HG03103 (cell line): ENCODE measurements at regions not wholly inside any gene's neighbourhood (a gene's known extent, or its start where the extent isn't known, plus 50 kb on each side); places are given as distances from the start of the nearest gene placed in this dataset.
"Not testable (repeated sequence)": the region's sequence is repeated elsewhere in the genome, so short reads cannot be mapped to it uniquely, and the experiment has no call there.

Source experiments
- ATAC-seq: cut with Tn5 transposase; IDR thresholded peaks from one replicate; pipeline ENCODE4 v1.9.1; 2021; ENCODE audit warnings: low read depth; ENCODE audit not compliant: unreplicated experiment

DNA sequence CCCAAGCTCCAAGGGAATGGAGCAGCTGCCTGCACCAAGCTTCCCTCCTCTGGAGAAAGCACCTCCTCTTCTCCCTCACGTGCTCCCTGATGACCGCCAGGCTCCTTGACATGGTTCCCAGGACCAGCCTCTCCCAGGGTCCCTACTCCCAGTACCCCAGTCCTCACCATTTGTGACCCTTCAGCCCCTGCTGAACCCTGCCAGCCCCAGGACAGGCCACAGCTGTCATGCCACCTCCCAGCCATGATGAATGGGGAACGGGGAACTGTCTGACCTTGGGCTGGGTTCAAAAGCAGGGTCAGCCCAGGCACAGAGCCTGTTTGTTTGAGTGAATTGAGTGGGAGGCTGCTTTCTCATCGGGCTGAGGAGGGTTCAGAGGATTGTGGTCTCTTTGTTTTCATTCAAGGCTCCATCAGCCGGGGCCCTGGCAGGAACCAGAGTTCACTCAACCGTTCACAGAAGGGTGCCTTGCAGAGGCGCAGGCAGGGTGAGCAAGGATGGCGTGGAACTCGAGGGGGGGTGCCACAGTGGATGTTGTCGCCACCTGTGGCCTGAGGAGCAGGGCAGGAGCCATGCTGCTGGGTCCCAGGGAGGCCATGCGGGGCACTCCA is 344.5 kb upstream of the SFSWAP start:
- ATAC-seq, result no peak

DNA sequence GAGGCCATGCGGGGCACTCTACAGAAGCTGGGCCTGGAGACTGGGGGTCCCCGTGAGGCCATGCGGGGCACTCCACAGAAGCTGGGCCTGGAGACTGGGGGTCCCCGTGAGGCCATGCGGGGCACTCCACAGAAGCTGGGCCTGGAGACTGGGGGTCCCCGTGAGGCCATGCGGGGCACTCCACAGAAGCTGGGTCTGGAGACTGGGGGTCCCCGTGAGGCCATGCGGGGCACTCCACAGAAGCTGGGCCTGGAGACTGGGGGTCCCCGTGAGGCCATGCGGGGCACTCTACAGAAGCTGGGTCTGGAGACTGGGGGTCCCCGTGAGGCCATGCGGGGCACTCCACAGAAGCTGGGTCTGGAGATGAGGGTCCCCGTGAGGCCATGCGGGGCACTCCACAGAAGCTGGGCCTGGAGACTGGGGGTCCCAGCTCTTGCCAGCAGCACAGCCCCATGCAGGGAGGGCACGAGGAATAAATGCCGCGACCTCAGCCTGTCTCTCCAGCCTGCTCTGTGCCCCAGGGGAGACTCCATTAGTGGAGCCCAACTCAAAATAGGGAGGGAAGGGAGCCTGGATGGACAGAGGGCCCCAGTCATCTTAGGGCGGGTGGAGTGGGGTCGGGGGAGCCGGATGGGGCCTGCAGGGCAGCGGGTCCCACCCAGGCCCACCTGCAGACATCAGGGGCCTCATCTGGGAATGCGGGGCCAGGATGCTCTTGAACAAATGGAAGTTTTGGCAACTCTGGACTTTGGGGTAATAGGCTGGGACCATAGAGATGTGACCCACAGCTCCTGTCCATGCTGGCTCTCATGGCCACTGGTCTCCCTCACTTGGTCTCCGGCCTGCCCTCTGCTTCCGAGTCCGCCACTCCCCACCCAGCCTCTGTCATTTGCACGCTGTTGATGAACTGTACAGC is 343.6 kb upstream of the SFSWAP start:
- ATAC-seq, result not testable (repeated sequence)

DNA sequence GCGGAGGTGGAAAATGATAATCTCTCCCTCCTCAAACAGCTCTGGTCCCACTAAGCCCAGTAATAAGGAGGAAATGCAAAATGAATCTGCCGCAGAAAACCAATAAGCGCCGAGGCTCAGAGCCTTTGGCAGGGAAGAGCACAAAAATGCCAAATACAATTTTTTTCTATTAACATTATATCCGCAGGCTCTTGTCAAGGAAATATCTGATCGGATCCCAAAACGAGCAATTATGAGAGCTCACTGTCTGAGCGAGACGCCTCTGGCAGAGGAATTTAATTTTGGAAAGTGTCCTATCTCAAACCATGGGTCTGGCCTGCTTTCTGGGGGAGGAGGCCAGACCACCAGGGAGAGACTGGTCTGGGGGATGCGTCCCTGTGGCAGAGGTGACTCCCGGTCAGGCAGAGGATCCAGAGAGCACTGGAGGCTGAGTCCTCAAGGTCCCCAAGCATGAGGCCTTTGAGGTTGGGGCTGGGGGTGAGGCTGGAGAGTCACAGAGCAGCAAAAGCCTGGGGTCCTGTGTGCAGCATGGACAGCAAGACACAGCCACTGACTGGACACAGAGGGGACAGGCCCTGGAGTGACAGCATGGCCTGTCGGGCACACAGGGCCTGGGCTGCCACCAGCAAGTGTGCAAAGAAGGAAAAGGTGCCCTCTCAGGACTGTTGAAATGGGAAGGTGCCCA is 342.8 kb upstream of the SFSWAP start:
- ATAC-seq, result no peak

DNA sequence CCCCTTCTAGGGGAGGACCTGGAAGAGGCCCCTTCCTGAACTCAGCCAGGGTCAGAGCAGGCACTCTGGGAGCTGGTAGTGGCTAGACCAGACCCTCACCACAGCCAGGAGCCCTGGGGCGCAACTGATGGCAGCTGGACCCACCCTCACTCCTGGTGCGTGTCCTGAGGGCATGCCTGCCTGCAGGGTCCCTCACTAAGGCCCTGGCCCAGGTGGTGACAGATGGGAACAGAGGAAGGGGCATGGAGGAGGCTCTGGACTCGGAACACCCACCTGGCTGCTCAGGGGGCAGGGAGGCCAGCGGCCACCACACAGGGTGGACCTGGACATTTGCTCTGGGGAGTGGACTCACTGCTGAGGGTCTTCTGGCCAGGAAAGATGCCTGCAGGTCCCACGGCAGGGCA is 342.2 kb upstream of the SFSWAP start:
- ATAC-seq, result no peak

DNA sequence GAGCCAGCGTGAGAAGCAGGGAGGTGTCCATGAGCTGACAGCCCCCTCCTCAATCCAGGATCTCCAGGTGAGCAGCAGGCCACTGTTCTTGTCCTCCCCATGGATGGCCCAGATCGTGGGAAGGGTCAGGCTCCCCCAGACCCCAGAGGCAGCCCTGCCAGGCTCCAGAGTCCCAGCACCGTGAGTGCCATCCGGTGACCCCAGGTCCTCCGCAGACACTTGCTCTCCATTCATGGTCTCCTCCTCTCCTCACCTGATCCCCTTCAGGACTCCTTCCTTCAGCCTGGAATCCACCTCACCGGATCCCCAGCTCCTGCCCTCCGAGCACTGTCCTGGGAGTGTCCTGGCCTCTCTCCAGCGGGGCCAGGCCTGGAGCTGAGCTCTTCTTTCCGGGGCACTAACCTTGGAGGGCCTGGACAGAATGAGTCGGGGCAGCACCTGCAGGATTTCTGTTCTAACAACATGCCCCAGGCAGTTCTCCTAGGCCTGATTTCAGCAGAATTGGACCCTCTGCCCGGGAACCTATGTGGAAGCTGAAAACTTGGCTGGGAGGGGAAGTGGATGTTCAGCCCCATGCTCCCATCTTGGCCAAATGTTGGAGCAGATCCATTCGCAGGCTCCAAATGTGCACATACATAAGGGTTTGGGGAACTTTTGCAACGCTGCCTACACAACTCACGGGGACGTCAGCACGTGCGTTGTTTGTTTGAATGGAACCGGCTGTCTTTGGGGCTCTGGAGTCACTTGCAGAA is 341.6 kb upstream of the SFSWAP start:
- no peak for ATAC-seq

DNA sequence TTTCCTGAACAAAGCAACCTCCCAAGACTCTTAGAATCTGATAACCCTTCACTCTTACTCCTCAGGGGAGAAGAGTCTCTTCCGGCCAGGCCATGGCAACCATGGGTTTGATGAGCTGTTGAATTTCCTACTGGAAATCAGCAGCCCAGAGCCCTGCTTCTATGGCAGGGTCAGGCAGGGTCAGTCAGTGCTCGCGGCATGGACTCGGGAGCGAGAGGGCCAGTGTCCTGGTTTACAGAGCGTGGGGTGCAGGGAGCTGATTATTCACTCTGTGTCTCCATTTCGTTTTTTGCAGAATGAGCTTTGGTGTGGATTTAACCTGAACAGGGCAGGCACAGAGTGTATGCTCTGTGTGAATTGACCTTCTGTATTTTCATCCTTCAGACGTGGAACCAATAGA is 340.6 kb upstream of the SFSWAP start:
- no peak for ATAC-seq

DNA sequence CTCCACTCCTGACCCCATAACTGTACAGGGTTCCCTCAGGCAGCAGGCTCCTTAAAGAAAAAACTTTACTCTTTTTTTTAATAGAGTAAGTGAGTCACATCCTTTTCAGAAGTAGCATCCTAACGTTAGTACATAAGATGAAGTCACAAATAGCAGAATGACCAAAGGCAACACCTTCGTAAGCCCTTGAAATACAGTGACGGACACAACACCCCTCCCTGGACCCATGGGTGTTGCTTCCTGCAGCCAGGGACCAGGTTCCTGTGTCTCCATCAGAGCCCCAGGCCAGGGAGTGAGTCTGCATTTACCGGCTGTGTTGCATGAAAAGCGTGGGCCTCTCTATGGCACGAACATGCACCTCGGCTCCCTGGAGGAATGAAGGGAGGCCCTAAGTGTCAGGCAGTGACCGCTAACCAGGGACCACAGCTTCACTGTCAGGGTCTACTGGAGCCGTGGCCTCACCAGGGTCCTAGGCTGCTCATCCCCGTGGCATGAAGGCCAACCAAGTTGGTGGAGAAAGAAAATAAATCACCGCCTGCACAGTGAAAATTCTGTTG is 340.0 kb upstream of the SFSWAP start:
- ATAC-seq, result no peak

DNA sequence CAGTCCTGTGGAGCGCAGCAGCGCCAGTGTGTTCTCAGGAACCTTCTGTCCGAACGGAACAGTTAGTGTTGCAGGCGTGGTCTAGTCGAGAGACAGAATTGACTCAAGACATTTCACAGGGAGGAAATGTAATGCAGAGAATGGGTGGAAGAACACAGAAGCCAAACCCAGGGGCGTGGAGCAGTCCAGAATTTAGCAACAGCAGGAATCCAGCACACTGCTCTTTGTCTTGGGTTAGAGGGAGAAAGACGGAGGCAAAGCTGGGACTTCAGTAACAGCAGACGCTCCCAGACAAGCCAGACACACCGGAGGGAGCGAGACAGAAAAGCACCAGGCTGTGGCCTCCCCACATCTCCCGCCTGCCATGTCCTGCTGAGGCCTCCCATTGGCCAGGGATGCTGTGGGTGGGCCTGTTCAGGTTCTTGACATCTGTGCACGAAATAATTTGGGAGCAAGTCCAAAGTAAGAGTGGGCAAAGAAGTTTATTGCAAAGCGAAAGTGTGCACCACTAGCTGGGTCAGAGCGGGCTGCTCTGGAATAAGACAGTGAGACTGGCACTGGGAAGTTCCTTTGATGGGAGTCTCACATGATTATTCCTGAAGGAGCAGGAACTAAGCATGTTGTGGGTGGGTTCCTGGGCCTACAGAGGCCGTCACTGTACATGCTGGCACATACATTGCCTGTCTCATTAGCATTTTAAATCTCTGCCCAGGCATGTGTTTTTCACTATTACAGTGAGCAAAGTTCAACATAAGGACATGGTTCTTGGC is 339.3 kb upstream of the SFSWAP start:
- no peak for ATAC-seq

DNA sequence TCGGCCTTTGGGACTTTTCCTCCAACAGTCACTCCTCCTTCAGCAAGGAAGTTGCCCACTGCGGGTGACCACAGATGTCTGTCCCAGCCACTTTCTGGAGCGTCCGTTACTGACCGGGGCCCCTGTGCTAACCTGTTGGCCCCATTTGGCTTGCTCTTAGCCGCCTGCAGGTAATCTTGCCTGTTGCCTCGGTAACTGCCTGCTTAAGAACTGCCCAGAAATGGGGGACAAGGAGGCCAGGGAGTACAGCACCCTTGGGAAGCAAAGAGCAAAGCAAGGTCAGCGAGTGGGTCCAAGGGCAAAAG is 338.8 kb upstream of the SFSWAP start:
- no peak for ATAC-seq

DNA sequence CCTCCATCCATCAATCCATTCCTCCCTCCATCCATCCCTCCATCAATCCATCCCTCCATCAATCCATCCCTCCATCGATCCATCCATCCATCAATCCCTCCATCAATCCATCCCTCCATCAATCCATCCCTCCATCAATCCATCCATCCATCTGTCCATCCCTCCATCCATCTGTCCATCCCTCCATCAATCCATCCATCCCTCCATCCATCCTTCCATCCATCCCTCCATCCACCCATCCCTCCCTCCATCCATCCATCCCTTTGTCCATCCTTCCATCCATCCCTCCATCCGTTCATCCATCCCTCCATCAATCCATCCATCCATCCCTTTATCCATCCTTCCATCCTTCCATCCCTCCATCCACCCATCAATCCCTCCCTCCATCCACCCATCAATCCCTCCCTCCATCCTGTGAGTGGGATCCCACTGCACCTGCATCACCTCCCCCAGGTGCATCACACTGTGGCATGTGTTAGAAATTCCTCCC is 338.1 kb upstream of the SFSWAP start:
- no peak for ATAC-seq

DNA sequence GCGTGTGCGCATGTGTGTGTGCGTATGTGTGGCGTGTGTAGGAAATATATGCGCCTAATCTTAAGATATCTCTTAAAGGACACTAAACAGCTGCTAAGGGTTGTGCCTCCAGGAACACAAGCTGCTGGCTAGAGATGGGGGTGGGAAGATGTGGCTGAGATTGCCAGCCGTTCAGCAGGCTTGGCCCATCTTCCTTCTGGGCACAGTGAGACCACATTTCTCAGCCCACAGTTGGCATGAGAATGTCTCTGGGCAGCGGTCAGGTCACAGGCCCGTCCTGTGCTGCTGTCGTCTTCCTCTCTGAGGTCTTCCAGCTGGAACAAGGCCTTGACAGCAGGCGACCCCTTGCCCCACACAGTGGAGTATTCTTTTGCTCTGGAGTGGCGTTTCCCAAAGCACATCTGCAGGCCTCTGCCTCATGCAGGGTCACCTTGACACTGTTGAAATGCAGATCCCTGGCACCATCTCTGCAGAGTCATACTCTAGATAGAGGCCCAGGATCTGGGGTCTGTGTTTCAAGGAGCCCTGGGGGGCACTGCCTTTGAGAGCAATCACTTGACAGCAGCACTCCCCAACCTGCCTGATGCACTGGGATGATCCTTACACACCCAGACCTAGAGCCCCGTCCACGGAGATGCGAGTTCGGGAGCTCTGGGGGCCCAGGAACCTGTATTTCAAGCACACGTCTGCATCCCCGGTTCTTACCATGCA is 335.5 kb upstream of the SFSWAP start:
- no peak for ATAC-seq

DNA sequence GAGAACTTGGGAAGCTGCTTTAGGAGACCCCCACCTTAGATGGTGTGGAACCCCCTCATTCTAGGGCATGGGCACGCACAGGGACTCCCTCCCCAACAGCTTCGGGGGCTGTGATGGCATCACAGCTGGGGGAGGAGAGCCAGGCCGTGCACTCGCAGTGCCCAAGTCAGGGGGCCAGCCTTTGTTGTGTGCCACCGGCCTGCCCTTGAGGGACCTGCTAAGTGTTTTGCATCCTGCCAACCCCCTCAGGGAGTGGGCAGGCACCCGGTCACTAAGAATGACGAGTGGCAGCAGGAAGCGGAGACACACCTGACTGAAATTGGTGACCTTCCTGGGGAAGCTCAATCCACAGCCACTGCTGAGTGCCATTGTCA is 334.9 kb upstream of the SFSWAP start:
- ATAC-seq, result no peak

DNA sequence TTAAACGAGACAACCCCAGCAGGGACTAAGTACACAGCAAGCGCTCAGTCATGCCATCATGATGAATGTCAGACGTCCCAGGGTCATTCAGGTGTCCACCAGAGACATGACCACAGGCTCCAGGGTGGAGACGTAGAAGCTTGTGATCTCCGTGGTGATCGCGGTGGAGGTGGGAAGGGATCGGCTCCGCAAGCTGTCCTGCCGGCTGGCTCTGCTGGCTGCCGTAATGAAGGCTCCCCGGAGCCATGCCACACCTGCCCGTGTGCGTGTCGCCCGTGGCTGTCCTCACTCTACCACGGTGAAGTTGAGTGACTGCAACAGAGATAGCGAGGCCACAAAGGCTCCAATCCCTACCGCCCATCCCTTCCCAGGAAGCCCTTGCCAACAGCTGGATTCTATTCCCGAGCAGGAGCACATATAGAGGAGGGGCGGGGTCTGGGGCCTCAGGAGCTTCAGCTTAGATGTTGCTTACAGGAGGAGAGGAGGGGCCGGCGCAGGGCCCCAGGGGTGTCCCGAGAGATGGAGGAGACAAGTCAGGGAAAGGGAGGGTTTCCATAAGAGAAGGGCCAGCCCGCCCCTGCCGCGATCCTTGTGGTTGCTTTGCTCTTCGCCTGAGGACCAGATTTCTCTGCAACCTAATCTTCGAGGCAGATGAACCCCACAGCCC is 332.6 kb upstream of the SFSWAP start:
- ATAC-seq, result no peak

DNA sequence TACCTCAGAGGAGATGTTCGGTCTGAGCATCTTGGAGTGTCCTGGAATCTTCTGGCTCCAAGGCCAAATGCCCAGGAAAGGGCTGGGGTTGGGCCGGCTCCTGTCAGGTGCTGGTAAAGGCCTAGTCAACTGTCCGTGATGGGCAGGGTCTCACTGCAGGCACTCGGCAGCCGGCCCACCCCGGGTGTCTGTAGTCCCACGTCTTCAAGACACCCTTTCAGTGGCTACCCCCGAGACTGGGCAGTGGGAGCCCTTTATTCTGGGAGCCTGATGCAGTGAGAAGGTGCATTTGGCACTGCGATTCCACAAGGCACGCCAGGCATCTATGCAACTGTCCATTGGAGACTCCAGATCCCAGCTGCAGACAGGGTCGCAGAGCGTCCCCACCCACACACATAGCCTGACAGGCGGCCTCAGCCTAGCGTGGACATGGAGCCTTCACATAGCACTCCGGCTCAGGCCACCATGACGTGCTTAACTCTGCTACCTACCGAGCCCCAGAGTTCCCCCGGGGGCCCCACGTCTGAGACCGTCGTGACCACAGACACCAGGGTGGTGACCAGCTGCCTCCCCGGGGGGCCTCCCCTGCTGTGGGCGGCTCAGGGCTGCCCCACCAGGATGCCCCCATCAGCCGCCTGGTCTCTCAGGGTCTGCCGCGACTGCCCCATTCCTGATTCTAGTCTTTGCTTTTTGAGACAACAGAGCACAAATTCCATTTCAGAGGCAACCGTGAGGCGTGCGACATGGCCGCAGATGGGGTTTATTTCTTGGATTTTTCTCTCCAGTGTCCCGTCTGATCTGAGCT is 331.8 kb upstream of the SFSWAP start:
- no peak for ATAC-seq

DNA sequence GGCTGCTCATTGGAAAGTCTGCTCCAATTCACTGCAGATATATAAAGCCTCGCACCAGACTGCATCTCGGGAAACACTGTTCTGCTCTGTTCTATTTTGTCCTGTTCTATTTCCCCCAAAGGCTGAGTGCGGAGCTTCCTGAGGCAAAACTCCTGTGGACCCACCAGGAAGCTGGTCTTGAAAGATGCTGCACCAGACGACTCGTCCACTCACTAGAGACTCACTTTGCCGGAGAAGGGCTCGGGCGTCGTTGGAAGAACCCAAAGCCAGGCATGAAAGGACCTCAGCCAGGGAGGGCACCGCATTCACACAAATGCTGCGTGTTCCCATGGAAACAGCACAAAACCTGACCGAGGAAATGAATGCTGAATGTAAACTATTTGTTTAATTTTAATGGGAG is 331.2 kb upstream of the SFSWAP start:
- ATAC-seq, result no peak

DNA sequence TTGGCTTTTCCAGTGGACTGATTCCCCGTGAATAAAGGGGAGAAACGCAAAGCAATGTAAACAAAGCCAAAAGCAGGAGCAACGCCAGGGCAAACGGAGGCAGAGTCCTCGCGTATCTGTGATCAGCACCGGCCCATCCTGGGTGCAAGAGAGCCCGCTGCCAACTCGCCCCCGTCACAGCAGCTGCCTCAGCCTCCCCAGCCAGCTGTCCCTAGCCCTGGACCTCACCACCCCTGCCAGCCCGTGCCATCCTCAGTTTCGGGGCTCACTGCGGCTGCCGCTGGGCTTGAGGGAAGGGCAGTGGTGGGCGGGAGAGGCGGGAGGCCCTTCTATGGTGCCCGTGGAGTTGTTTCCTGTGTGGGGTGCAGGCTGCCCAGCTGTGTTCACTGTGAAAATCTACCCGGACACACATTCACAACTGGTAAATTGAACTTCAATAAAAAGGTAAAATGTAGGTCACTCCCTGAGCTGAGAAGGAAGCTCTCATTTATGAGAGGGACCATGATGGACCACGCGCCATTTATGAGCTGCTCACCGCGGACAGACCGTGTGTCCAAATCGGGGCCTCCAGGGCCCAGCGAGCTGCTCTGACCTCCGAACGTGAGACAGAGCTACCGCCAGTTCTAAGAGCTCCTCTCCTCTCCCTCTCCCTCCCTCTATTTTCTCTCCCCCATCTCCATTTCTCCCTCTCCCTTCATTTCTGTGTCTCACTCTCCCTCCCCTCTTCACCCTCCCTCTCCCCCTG is 330.5 kb upstream of the SFSWAP start:
- no peak for ATAC-seq

DNA sequence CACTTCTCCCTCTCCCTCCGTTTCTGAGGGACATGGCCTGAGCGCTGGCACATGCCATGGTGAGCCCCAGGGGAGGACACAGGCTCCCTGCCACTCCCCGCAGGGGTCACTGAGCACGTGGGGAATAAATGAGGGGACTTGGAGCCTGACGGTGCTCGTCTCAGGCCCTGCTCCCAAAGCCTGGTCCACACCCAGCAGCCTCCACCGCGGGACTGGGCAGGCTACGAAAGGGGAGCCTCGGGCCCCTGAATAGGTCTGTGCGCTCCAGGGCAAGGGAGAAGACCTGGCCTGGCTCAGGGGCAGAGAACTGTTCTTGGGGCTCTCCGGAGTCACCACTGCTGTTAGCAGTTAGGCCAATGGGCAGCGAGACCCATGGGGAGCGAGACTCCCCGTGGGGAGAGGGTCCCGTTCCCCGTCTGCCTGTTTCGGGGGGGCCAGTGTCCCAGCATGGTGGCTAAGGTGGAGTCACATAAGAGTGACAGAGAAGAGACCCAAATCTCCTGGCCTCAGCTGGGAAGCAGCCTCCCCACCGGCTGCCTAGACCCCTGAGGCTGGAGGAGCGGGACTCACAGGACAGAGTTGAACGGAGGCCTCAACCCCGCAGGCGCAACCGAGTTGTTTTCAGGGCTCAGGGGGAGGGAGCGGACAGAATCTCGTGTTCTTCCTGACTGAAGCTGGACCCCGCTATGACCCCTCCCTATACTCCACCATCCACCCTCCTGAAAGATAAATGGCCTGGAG is 329.8 kb upstream of the SFSWAP start:
- no peak for ATAC-seq
